Gastrocnemius medialis (tissue), 4 donors: ENCODE measurements at regions not wholly inside any gene's neighbourhood (a gene's known extent, or its start where the extent isn't known, plus 50 kb on each side); places are given as distances from the start of the nearest gene placed in this dataset.

ENCODE experiments used
- ATAC-seq, 2 donors: fragments of 150-250 bp; one replicate each; pipeline ENCODE4 v1.9.1; 2016
- DNase-seq, 2 donors: peaks; one replicate each; pipeline ENCODE4 v3.0.0-alpha.2; 2019
- H3K27ac ChIP-seq, 4 donors: fragments of 200-600 bp; sonication (generic); 1 replicate in 1 of 4; 2 replicates in 3 of 4; pipeline ENCODE4 v1.5.1; 2016 to 2018; ENCODE audit warnings: mild to moderate bottlenecking in 2 of 4, moderate library complexity in 1 of 4
- H3K27me3 ChIP-seq, 3 donors: fragments of 200-600 bp; sonication (generic) in 2 of 3; 1 replicate in 1 of 3; 2 replicates in 2 of 3; pipeline versions ENCODE4 v1.5.1 to v1.6.0; 2016 to 2019; ENCODE audit warnings: mild to moderate bottlenecking in 1 of 3, moderate library complexity in 1 of 3
- H3K36me3 ChIP-seq, 2 donors: fragments of 200-600 bp; sonication (generic) in 1 of 2; one replicate each; pipeline ENCODE4 v1.5.1; 2017 to 2018
- H3K4me1 ChIP-seq, 2 donors: fragments of 200-600 bp; sonication (generic) in 1 of 2; one replicate each; pipeline ENCODE4 v1.5.1; 2016 to 2017; ENCODE audit warnings: mild to moderate bottlenecking in 2 of 2
- H3K4me3 ChIP-seq, 4 donors: fragments of 200-600 bp; sonication (generic) in 3 of 4; 1 replicate in 1 of 4; 2 replicates in 3 of 4; pipeline ENCODE4 v1.5.1; 2016 to 2019; ENCODE audit warnings: mild to moderate bottlenecking in 2 of 4
- H3K9me3 ChIP-seq, 3 donors: fragments of 200-600 bp; sonication (generic) in 2 of 3; 1 replicate in 1 of 3; 2 replicates in 2 of 3; pipeline ENCODE4 v1.5.1; 2016 to 2019
- POLR2A ChIP-seq, 2 donors: fragments of 450-650 bp; IDR thresholded peaks; one replicate each; pipeline ENCODE4 v1.6.1; 2017; ENCODE audit warnings: antibody characterized with exemption in 2 of 2, mild to moderate bottlenecking in 2 of 2, moderate library complexity in 2 of 2
- in situ Hi-C, 4 donors: fragments of 200-750 bp; cut with MboI; loops; one replicate each; pipeline versions ENCODE4 v1.15.0 to v1.8.0; 2017; ENCODE audit warnings: low sequenced_read_pairs in 4 of 4
- intact Hi-C: fragments of 100-400 bp; cut with DNase I; formaldehyde crosslinking; loops from one replicate; pipeline ENCODE4 v1.15.1; 2023; ENCODE audit warnings: low total_unique reads
- TF ChIP-seq, protein P1 (sequence below), 5 experiments: fragments of 450-650 bp in 3 of 5; fragments of 200-600 bp in 2 of 5; sonication (generic) in 2 of 5; IDR thresholded peaks in 4 of 5; conservative IDR thresholded peaks in 1 of 5; 1 replicate in 4 of 5; 2 replicates in 1 of 5; pipeline ENCODE4 v1.5.1; 2016 to 2019; ENCODE audit warnings: antibody characterized with exemption in 5 of 5, mild to moderate bottlenecking in 3 of 5, moderate library complexity in 3 of 5

- H3K4me3 ChIP-seq, result no peak overlapping the region
- ATAC-seq, result no peak
- H3K36me3 ChIP-seq, result no peaks in the 10 kb centered on the region
- in situ Hi-C loops (no loop called here), intact Hi-C loops (no loop called here)
- H3K27ac ChIP-seq, result no peak overlapping the region
- H3K27me3 ChIP-seq, result no peaks in the 10 kb centered on the region
- no peaks in the 10 kb centered on the region for H3K4me1 ChIP-seq
- TF ChIP-seq, protein P1, sequence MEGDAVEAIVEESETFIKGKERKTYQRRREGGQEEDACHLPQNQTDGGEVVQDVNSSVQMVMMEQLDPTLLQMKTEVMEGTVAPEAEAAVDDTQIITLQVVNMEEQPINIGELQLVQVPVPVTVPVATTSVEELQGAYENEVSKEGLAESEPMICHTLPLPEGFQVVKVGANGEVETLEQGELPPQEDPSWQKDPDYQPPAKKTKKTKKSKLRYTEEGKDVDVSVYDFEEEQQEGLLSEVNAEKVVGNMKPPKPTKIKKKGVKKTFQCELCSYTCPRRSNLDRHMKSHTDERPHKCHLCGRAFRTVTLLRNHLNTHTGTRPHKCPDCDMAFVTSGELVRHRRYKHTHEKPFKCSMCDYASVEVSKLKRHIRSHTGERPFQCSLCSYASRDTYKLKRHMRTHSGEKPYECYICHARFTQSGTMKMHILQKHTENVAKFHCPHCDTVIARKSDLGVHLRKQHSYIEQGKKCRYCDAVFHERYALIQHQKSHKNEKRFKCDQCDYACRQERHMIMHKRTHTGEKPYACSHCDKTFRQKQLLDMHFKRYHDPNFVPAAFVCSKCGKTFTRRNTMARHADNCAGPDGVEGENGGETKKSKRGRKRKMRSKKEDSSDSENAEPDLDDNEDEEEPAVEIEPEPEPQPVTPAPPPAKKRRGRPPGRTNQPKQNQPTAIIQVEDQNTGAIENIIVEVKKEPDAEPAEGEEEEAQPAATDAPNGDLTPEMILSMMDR (IDR thresholded peaks at IDR 0.05 in 4 of 5, conservative IDR thresholded peaks at IDR 0.05 in 1 of 5), result no peak
- no peak for TF ChIP-seq POLR2A (IDR thresholded peaks at IDR 0.05)
- no peaks in the 10 kb centered on the region for H3K9me3 ChIP-seq
- no peak for DNase-seq
Observed at GRCh38 chr14:26078561-26078960, 519.3 kb downstream of the NOVA1 start.

DNA sequence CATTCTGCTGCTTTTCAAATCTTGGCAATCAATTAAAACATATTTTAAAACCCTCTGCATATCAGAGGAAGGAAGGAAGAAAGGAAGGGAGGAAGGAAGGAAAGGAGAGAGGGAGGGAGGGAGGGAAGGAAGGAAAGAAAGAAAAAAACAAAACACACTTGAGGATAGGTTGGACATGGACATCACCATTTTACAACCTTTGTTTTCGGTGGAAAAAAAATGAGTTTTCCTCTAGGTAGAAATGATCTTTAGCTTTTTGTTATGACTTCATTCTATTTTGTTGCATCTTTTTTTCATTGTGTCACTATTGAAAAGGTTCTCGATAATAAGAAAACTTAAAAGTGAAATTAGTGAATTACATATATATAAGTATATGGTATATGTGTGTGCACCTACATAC, 522.9 kb downstream of the NOVA1 start:
- no peak overlapping the region for H3K4me3 ChIP-seq
- ATAC-seq (no peak), DNase-seq (no peak)
- no peaks in the 10 kb centered on the region for H3K36me3 ChIP-seq
- H3K27me3 ChIP-seq, result no peaks in the 10 kb centered on the region
- H3K4me1 ChIP-seq, result no peaks in the 10 kb centered on the region
- H3K9me3 ChIP-seq, result no peaks in the 10 kb centered on the region
- H3K27ac ChIP-seq, result no peak overlapping the region
- TF ChIP-seq POLR2A (IDR thresholded peaks at IDR 0.05), result no peak
- TF ChIP-seq, protein P1 (IDR thresholded peaks at IDR 0.05 in 4 of 5, conservative IDR thresholded peaks at IDR 0.05 in 1 of 5), result no peak
- in situ Hi-C loops (no loop called here), intact Hi-C loops (no loop called here)

DNA sequence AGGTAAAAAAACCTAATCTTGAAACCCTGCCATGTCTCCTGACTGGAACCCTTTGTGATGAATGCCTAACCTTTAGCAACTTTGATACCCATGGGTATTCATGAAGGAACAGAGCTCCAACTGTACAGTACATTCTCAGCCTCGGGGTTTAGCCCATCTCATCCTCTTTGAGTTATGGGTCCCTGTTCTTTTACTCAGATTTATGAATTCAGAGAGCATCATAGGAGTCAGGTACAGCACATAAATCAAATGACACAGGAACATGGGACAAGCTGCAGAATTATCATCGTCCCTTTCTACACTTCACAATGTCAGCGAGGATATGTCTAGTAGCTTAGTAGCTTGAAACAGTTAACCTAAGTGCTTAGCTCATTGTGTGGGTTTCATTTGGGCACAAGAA, 527.4 kb downstream of the NOVA1 start:
- no peak for ATAC-seq
- intact Hi-C loops, result no loop called here
- Histone ChIP-seq H3K27ac (no peak overlapping the region), H3K27me3 (no peaks in the 10 kb centered on the region), H3K4me3 (no peak overlapping the region), H3K9me3 (no peaks in the 10 kb centered on the region), H3K36me3 (no peaks in the 10 kb centered on the region), H3K4me1 (no peaks in the 10 kb centered on the region)
- in situ Hi-C loops, result no loop called here
- DNase-seq, result no peak
- TF ChIP-seq, protein P1 (IDR thresholded peaks at IDR 0.05 in 4 of 5, conservative IDR thresholded peaks at IDR 0.05 in 1 of 5), result no peak
- TF ChIP-seq POLR2A (IDR thresholded peaks at IDR 0.05), result no peak

DNA sequence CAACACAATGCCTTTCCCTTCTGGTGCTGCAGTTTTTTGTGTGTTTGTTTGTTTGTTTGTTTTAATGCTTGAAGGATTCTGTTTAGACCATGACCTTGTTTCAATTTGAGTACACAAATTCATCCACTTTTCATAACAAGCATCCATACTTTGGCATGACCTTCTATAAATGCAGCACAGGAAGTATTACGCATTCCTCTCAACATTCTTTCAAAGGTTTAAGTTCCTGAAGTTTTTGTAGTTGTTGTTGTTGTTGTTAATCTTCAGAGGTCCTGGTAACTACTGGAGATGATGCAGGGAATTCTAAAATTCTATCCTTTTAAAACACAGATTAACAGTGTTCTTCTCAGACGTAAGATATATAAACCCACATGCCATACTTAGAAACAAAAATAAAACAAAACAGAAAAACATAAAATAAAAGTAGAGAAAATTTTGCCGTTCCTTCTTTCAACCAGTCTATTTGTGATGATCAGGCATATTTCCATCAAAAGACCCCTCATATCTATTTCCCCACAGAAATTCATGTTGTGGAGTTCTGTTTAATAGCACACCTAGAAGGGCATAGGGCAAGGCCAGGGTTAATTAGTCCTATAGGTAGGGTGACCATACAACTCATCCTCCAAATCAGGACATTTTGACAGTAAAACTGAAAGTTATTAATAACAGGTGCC, 529.9 kb downstream of the NOVA1 start:
- DNase-seq, result no peak
- ATAC-seq, result no peak
- H3K36me3 ChIP-seq, result no peaks in the 10 kb centered on the region
- no peaks in the 10 kb centered on the region for H3K9me3 ChIP-seq
- no peaks in the 10 kb centered on the region for H3K4me1 ChIP-seq
- intact Hi-C loops (no loop called here), in situ Hi-C loops (no loop called here)
- H3K27me3 ChIP-seq, result no peaks in the 10 kb centered on the region
- no peak overlapping the region for H3K4me3 ChIP-seq
- no peak overlapping the region for H3K27ac ChIP-seq
- TF ChIP-seq, protein P1 (IDR thresholded peaks at IDR 0.05 in 4 of 5, conservative IDR thresholded peaks at IDR 0.05 in 1 of 5), result no peak
- no peak for TF ChIP-seq POLR2A (IDR thresholded peaks at IDR 0.05)

GRCh38 chr14:26067341-26067740, 530.5 kb downstream of the NOVA1 start:
- no peaks in the 10 kb centered on the region for H3K36me3 ChIP-seq
- ATAC-seq (no peak), DNase-seq (no peak)
- H3K27me3 ChIP-seq, result no peaks in the 10 kb centered on the region
- no peak overlapping the region for H3K27ac ChIP-seq
- H3K4me1 ChIP-seq, result no peaks in the 10 kb centered on the region
- in situ Hi-C loops, result no loop called here
- no peaks in the 10 kb centered on the region for H3K9me3 ChIP-seq
- intact Hi-C loops, result no loop called here
- H3K4me3 ChIP-seq, result no peak overlapping the region
- TF ChIP-seq POLR2A (IDR thresholded peaks at IDR 0.05), result no peak
- TF ChIP-seq, protein P1 (IDR thresholded peaks at IDR 0.05 in 4 of 5, conservative IDR thresholded peaks at IDR 0.05 in 1 of 5), result no peak
